IPS DF 4.7 (cell line): ENCODE measurements at regions not wholly inside any gene's neighbourhood (a gene's known extent, or its start where the extent isn't known, plus 50 kb on each side); places are given as distances from the start of the nearest gene placed in this dataset.

ENCODE experiments used
- DNase-seq: peaks from one replicate; pipeline ENCODE4 v3.0.0-alpha.2; 2013; ENCODE audit warnings: low spot score; ENCODE audit errors: extremely low read depth

GRCh38 chr19:29428071-29428470, 97.7 kb upstream of the VSTM2B start:
- DNase-seq = no peak

GRCh38 chr19:29429021-29429420, 96.8 kb upstream of the VSTM2B start:
- no peak for DNase-seq

DNA sequence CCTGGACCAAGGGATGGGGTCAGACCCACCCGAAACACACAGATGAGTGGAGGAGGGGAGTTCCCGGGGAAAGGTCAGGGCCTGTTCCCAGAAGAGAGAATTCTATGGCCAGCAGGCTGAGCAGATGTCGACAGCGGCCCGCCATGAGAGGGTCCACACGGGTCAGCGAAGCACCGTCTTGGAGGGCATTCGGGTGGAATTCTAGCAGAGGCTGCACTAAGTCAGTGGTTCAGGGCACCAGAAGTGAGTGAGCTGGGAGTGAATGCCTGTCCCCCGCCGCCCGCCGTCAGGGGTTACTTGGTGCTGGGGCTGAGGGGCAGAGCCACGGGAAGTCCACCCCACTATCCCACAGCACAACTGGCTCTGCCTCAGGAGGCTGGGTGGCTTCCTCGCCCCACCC, 96.2 kb upstream of the VSTM2B start:
- no peak for DNase-seq

DNA sequence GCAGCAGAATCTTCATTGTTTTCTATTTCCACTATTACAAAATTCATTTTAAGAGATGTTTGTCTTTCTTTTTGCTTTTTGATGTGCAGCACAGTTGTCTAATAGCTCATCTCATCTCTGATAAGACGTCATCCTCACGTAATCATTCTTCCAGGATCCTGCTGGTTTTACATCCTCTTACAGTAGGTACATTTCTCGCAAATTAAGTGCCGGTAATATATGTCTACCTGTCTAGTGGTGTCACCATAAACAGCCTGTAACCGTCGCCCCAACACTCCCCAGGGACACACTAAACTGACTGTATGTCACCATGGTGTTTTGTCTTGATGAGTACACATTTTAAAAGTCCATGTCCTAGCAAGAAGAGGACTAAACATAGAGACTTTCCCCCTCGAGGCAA, 94.5 kb upstream of the VSTM2B start:
- DNase-seq = no peak

DNA sequence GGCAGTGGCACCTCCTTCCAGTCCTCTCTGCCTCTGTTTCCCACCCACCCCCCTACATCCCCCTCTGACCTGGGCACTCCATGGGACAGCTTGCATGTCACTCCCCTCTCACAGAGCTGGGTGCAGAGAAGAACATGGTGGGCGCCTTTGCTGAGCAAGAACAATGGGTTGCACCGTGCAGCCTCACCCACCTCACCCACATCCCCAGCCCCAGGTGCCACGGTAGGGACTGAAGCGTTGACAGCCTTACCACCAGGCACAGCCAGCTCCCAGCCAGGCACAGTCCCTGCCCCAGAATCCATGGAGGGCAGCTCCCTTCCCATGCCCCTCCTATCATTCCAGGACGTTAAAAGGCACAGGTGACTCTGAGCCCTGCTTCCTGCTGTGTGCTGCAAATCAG, 93.1 kb upstream of the VSTM2B start:
- no peak for DNase-seq

DNA sequence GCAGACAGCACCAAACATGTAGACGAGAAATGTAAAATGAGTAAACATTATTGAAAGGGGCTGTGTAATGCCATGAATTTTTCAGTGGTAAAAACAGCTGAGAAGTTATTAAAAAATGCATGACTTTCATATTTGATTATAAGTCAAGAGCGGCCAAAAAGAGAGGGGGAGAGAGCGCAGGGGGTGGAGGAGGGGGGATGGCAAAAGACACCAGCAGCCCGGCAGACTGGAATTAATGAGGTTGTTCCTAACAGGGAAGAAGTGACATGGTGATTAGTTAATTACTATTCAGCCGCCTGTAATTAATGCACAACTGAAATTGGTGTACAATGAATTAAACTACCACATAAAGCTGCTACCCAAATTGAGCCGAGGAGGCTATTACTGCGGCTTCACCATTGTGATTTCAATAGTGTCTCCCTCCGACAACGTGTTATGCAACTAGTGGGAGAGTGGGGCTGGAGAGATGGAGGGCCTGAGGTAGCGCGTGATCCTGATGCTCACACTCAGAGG, 89.1 kb upstream of the VSTM2B start:
- no peak for DNase-seq

DNA sequence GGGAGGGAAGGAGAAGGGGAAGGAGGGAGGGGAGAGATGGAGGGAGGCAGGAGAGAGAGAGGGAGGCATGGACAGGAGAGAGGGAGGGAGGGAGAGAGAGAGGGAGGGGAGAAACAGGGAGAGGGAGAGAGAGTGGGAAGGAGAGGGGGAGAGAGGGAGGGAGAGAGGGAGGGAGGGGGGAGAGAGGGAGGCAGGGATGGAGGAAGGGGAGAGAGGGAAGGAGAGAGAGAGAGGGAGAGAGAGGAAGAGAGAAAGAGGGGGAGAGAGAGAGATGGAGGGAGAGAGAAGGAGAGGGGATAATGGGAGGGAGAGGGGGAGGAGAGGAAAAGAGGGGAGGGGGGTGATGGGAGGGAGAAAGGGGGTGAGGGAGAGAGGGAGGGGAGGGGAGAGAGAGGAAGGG, 86.8 kb upstream of the VSTM2B start:
- no peak for DNase-seq

- no peak for DNase-seq
Measured at GRCh38 chr19:29439688-29440550, 85.9 kb upstream of the VSTM2B start.

DNA sequence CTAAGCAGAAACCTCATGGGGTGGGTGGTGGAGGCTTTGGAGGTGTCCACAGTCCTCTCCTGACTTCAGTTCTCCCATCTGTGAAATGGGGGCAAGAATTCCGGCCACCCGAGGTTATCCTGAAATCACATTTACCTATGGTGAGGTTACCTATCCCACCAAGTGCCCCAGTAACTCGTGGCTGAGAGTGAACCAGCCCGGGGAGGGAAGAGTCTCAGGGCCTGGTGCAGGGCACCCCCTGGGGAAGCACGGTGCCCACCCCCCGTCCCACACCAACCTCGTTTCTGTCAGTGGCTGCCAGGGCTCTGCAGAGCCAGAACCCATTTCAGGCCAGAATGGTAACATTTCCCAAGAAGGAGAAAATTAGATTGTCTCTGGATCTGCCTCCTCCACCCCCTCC, 83.7 kb upstream of the VSTM2B start:
- no peak for DNase-seq

DNA sequence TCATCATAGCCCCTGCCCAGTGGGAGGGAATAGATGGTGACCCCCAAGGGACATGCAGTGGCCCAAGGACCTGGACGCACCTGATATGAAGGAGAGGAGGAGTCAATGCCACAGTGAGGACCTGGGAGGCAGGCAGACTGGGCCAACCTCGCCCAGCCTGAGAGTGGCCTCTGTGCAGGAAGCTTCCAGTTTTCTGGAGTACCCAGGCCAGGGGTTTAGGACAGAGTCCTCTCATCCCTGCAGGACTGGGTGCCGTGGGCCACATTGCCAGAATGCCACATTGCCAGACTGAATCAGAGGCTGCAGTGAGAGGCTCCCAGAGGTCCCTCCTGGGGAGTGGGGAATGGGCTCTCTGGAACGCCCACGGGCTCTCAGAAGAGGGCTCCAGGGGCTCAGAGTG, 82.9 kb upstream of the VSTM2B start:
- no peak for DNase-seq

GRCh38 chr19:29445246-29445645, 80.5 kb upstream of the VSTM2B start:
- no peak for DNase-seq

GRCh38 chr19:29446361-29446760, 79.4 kb upstream of the VSTM2B start:
- DNase-seq = no peak

- no peak for DNase-seq
Measured at GRCh38 chr19:29448046-29448445, 77.7 kb upstream of the VSTM2B start.

GRCh38 chr19:29449371-29449770, 76.4 kb upstream of the VSTM2B start:
- no peak for DNase-seq

DNA sequence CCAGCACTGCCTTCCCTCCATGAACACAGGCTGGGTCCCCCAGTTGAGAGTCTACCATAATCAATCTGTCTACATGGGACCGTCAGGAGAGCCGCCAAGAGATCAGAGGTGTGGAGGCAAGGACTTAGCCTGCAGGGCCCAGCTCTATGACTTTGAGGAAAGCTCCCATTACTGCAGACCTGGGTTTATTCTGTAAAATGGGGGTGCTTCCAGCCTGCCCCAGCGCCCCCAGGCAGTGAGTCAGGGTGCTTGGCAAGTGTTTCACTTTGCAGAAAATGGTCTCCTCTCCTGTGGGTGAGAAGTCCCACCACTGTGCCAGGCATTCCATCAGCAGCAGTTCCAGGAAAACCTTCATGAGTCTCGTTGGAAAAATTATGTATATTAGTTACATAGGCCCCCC, 75.5 kb upstream of the VSTM2B start:
- DNase-seq = no peak

GRCh38 chr19:29450812-29451211, 75.0 kb upstream of the VSTM2B start:
- no peak for DNase-seq

DNA sequence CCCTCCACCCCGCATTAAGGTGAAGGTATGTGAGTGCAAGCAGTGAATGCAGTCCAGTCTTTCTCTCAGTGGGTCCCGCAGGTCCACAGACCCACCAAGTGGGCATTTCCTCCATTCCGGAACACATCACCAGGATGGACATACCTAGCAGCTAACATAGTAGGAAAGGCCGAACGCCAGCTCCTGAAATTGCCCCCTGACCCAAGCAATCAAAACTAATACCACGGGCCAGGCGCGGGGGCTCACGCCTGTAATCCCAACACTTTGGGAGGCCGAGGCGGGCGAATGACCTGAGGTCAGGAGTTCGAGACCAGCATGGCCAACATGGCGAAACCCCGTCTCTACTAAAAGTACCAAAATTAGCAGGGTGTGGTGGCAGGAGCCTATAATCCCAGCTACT, 71.7 kb upstream of the VSTM2B start:
- DNase-seq = no peak

GRCh38 chr19:29457413-29457812, 68.4 kb upstream of the VSTM2B start:
- no peak for DNase-seq

DNA sequence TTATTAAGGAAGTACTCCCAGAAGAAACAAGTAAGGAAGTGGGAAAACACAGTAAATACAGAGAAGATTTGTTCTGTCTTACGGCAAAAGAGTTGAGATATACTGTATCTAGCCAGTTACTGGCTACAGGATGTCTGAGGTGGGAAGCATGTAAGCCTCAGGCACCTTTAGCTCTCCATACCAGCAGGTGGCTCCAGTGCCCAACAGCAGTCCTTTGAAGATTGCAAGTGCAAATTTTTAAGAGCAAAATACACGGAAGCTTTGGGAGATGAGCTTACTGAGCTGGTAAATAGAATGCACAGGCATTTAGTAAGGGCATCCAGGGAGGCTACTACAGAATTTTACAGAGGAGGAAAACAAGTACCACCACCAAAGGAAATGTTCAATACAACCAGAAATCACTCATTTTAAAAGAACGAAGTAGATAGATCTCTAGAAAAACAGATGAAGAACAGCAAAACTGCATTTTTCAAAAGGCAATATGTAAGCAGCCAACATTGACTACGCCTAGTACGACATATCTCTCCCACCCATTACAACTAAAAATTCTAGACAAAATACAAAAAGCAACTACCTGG, 57.9 kb upstream of the VSTM2B start:
- DNase-seq = no peak

- no peak for DNase-seq
Measured at GRCh38 chr19:29475469-29475868, 50.3 kb upstream of the VSTM2B start.
